HepG2 (cell line): ENCODE measurements at regions not wholly inside any gene's neighbourhood (a gene's known extent, or its start where the extent isn't known, plus 50 kb on each side); places are given as distances from the start of the nearest gene placed in this dataset.

ENCODE experiments used
- ATAC-seq: fragments of 200-7000 bp; cut with Tn5 transposase; 3 replicates; pipeline ENCODE4 v1.9.1; 2020; ENCODE audit warnings: mild to moderate bottlenecking, moderate library complexity
- BruUV-seq: library from RNA; stranded (reverse); fragments of 400-500 nt; replicated peaks from 2 replicates; lab custom pipeline; 2021; lab: Mats Ljungman, UMichigan
- CTCF ChIA-PET: fragments of 300-600 bp; formaldehyde crosslinking; extraction: SDS; loops from one replicate; lab custom pipeline; 2021; ENCODE audit warnings: low total read pairs, inconsistent platforms, low intra/inter-chr PET ratio; lab: Yijun Ruan, JAX
- POLR2A ChIA-PET: fragments of 350-600 bp; sonication (Branson Sonifier 250); formaldehyde crosslinking; loops from one replicate; lab custom pipeline; 2020; ENCODE audit warnings: antibody characterized with exemption, inconsistent platforms; lab: Yijun Ruan, JAX
- DNase-seq: peaks from one replicate; pipeline ENCODE4 v3.0.0-alpha.2; 2015; ENCODE audit warnings: low spot score
- FAIRE-seq: peaks from 3 replicates; lab custom pipeline; 2011; peaks lifted over from hg19 to GRCh38; lab: Jason Lieb, UNC
- H2AFZ ChIP-seq: one replicate; pipeline ENCODE4 v1.6.1; 2011; ENCODE audit warnings: low read length, inconsistent platforms
- H3K27ac ChIP-seq: fragments of 300-600 bp; 3 replicates; pipeline ENCODE4 v1.8.0; 2011; ENCODE audit warnings: mixed run types, mild to moderate bottlenecking, mixed read lengths, low read length, inconsistent platforms; ENCODE audit not compliant: insufficient read depth; ENCODE audit errors: extremely low read length
- H3K27me3 ChIP-seq, 2 experiments: fragments of 200-600 bp in 1 of 2; 2 replicates in 1 of 2; 3 replicates in 1 of 2; pipeline versions ENCODE4 v1.6.0 to v1.8.0; 2011; ENCODE audit warnings: low read length in 2 of 2, mild to moderate bottlenecking in 2 of 2, moderate library complexity in 2 of 2, inconsistent platforms in 1 of 2; ENCODE audit not compliant: insufficient read depth in 2 of 2, control insufficient read depth in 1 of 2
- H3K36me3 ChIP-seq, 2 experiments: fragments of 200-600 bp in 1 of 2; replicated peaks in 1 of 2; 2 replicates in 1 of 2; 3 replicates in 1 of 2; pipeline versions ENCODE4 v1.5.1 to v1.8.0; 2011; ENCODE audit warnings: low read length in 2 of 2, inconsistent platforms in 1 of 2; ENCODE audit not compliant: insufficient read depth in 2 of 2, control insufficient read depth in 1 of 2
- H3K4me1 ChIP-seq: 2 replicates; pipeline ENCODE4 v1.5.1; 2012; ENCODE audit warnings: low read length, inconsistent platforms; ENCODE audit not compliant: insufficient read depth
- H3K4me2 ChIP-seq: 2 replicates; pipeline ENCODE4 v1.6.0; 2011; ENCODE audit warnings: low read depth, low read length, inconsistent platforms
- H3K4me3 ChIP-seq, 3 experiments: fragments of 200-600 bp in 1 of 3; sonication (generic), shearing (Covaris generic) in 1 of 3; replicated peaks in 1 of 3; 2 replicates each; pipeline ENCODE4 v1.5.1; 2011 to 2016; ENCODE audit warnings: low read length in 3 of 3, inconsistent platforms in 2 of 3, low read depth in 2 of 3, mild to moderate bottlenecking in 2 of 3, control low read depth in 1 of 3, mixed read lengths in 1 of 3; ENCODE audit not compliant: insufficient read depth in 1 of 3
- H3K79me2 ChIP-seq: one replicate; pipeline ENCODE4 v1.6.1; 2011; ENCODE audit warnings: low read length, inconsistent platforms; ENCODE audit not compliant: insufficient read depth
- H3K9ac ChIP-seq: 2 replicates; pipeline ENCODE4 v1.6.0; 2011; ENCODE audit warnings: mild to moderate bottlenecking, low read depth, low read length, inconsistent platforms; ENCODE audit not compliant: insufficient read depth
- H3K9me3 ChIP-seq: 2 replicates; pipeline ENCODE4 v1.5.1; 2012; ENCODE audit warnings: mild to moderate bottlenecking, low read length
- H4K20me1 ChIP-seq: 2 replicates; pipeline ENCODE4 v1.6.0; 2011; ENCODE audit warnings: inconsistent platforms, mild to moderate bottlenecking, low read length, moderate library complexity; ENCODE audit not compliant: insufficient read depth
- GABPB1 ChIP-seq: IDR thresholded peaks from 2 replicates; pipeline ENCODE4 v1.6.1; 2016; ENCODE audit warnings: mild to moderate bottlenecking, missing genetic modification reagents, moderate library complexity, missing compliant biosample characterization
- HOXD1 ChIP-seq: sonication (generic); formaldehyde crosslinking; IDR thresholded peaks from 2 replicates; pipeline ENCODE4 v1.5.0; 2020; ENCODE audit warnings: missing genetic modification reagents
- NFYC ChIP-seq: IDR thresholded peaks from 2 replicates; pipeline ENCODE4 v1.6.1; 2016; ENCODE audit warnings: missing genetic modification reagents, missing compliant biosample characterization
- NR2F2 ChIP-seq: IDR thresholded peaks from 2 replicates; pipeline ENCODE4 v1.6.1; 2012; ENCODE audit warnings: low read depth, inconsistent platforms, borderline replicate concordance
- RELA ChIP-seq: sonication (generic); formaldehyde crosslinking; IDR thresholded peaks from 2 replicates; pipeline ENCODE4 v1.4.0; 2020; ENCODE audit warnings: missing genetic modification reagents
- REPIN1 ChIP-seq: sonication (generic); formaldehyde crosslinking; IDR thresholded peaks from 2 replicates; pipeline ENCODE4 v1.8.0; 2022; ENCODE audit warnings: missing genetic modification reagents, low read depth, mild to moderate bottlenecking, borderline replicate concordance
- ZMYM2 ChIP-seq: sonication (generic); formaldehyde crosslinking; IDR thresholded peaks from 2 replicates; pipeline ENCODE4 v1.8.0; 2022; ENCODE audit warnings: mild to moderate bottlenecking, missing genetic modification reagents
- ZNF136 ChIP-seq: sonication (generic); formaldehyde crosslinking; IDR thresholded peaks from 2 replicates; pipeline ENCODE4 v1.8.1; 2022; ENCODE audit warnings: low read depth, mild to moderate bottlenecking, moderate library complexity, missing genetic modification reagents
- ZNF224 ChIP-seq: sonication (generic); formaldehyde crosslinking; IDR thresholded peaks from 2 replicates; pipeline ENCODE4 v1.5.0; 2020; ENCODE audit warnings: mild to moderate bottlenecking, missing genetic modification reagents
- ZNF317 ChIP-seq: sonication (generic); formaldehyde crosslinking; IDR thresholded peaks from 2 replicates; pipeline ENCODE4 v1.5.0; 2020; ENCODE audit warnings: mild to moderate bottlenecking, missing genetic modification reagents
- ZNF660 ChIP-seq: sonication (generic); formaldehyde crosslinking; IDR thresholded peaks from 2 replicates; pipeline ENCODE4 v1.5.1; 2020; ENCODE audit warnings: mild to moderate bottlenecking, low read depth, missing genetic modification reagents, borderline replicate concordance
- ZNF747 ChIP-seq: sonication (generic); formaldehyde crosslinking; IDR thresholded peaks from 2 replicates; pipeline ENCODE4 v1.8.1; 2023; ENCODE audit warnings: missing genetic modification reagents, mild to moderate bottlenecking, borderline replicate concordance
- ZNF776 ChIP-seq: sonication (generic); formaldehyde crosslinking; IDR thresholded peaks from 2 replicates; pipeline ENCODE4 v1.4.0; 2020; ENCODE audit warnings: mild to moderate bottlenecking, missing genetic modification reagents
- WGBS: methylation state at CpG from one replicate; pipeline ENCODE4 v1.1.6; 2017; ENCODE audit warnings: low lambda C conversion rate; 5-methylcytosine and 5-hydroxymethylcytosine counted together
- in situ Hi-C: cut with HindIII; loops from 2 replicates; pipeline ENCODE4 v1.10.0; 2017; ENCODE audit warnings: low pct_unique_long_range_greater_than_20kb; ENCODE audit not compliant: extremely low pct_ligation_motif_present
- intact Hi-C: fragments of 100-400 bp; cut with micrococcal nuclease; formaldehyde crosslinking; loops from one replicate; pipeline ENCODE4 v1.10.0; 2022; ENCODE audit not compliant: unreplicated experiment
- TF ChIP-seq, protein P1 (sequence below): sonication (generic); formaldehyde crosslinking; IDR thresholded peaks from 2 replicates; pipeline ENCODE4 v1.5.1; 2020; ENCODE audit warnings: mild to moderate bottlenecking, missing genetic modification reagents
- TF ChIP-seq, protein P2 (sequence below): sonication (generic); formaldehyde crosslinking; IDR thresholded peaks from 2 replicates; pipeline ENCODE4 v1.4.0; 2020; ENCODE audit warnings: mild to moderate bottlenecking, low read depth, missing genetic modification reagents
- TF ChIP-seq, protein P3 (sequence below): sonication (generic); formaldehyde crosslinking; IDR thresholded peaks from 2 replicates; pipeline ENCODE4 v1.8.1; 2023; ENCODE audit warnings: mild to moderate bottlenecking, inconsistent platforms, moderate library complexity, missing genetic modification reagents, borderline replicate concordance
- TF ChIP-seq, protein P4 (sequence below): sonication (generic); formaldehyde crosslinking; IDR thresholded peaks from 2 replicates; pipeline ENCODE4 v1.5.0; 2020; ENCODE audit warnings: mild to moderate bottlenecking, missing genetic modification reagents, borderline replicate concordance
- TF ChIP-seq, protein P5 (sequence below): sonication (generic); formaldehyde crosslinking; IDR thresholded peaks from 2 replicates; pipeline ENCODE4 v1.8.0; 2022; ENCODE audit warnings: low read depth, missing genetic modification reagents

DNA sequence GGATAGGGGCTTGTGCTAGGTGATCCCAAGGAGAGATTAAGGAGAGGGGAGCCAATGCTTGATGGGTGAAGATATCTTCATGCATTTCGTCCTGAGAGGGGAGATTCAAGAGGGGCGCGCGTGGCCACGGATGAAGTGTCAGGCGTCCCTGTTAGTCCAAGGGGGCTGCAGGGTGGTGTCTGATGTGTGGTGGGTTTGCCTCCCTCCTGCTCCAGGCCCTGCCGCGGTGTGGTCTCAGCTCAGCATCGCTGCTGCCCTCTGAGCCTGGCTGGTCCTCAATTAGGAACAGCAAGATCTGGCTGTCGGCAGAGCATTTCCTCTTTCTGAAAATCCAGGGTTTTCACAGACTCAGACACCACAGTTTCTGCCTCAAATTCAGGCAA is 318.0 kb downstream of the THBS2 start:
- Histone ChIP-seq H3K9ac (no peak overlapping the region), H3K9me3 (no peaks in the 10 kb centered on the region), H3K4me1 (no peaks in the 10 kb centered on the region), H3K79me2 (no peaks in the 10 kb centered on the region), H3K27me3 (peaks cover 0 to 48% of the 10 kb centered on the region in 2 experiments; a peak in 3 of 5 replicates), H3K27ac (no peak overlapping the region), H3K36me3 (no peaks in the 10 kb centered on the region), H3K4me3 (no peak overlapping the region), H4K20me1 (no peaks in the 10 kb centered on the region), H3K4me2 (no peak overlapping the region), H2AFZ (no peak overlapping the region)
- CTCF ChIA-PET: no interaction called here
- in situ Hi-C loops: no loop called here
- POLR2A ChIA-PET: no interaction called here
- ATAC-seq: no peak
- intact Hi-C loops: no loop called here
- BruUV-seq: no TSS peak
- no peak for DNase-seq
- no peak for FAIRE-seq
- WGBS: 61% methylated on average over 9 of the region's 10 CpGs
- TF ChIP-seq, protein P1, sequence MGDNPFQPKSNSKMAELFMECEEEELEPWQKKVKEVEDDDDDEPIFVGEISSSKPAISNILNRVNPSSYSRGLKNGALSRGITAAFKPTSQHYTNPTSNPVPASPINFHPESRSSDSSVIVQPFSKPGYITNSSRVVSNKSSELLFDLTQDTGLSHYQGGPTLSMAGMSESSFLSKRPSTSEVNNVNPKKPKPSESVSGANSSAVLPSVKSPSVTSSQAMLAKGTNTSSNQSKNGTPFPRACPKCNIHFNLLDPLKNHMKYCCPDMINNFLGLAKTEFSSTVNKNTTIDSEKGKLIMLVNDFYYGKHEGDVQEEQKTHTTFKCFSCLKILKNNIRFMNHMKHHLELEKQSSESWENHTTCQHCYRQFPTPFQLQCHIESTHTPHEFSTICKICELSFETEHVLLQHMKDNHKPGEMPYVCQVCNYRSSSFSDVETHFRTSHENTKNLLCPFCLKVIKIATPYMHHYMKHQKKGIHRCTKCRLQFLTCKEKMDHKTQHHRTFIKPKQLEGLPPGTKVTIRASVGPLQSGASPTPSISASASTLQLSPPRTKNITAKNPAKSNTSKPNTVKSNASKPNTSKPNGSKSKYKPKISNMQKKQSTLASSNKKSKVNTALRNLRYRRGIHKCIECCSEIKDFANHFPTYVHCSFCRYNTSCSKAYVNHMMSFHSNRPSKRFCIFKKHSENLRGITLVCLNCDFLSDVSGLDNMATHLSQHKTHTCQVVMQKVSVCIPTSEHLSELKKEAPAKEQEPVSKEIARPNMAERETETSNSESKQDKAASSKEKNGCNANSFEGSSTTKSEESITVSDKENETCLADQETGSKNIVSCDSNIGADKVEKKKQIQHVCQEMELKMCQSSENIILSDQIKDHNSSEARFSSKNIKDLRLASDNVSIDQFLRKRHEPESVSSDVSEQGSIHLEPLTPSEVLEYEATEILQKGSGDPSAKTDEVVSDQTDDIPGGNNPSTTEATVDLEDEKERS (CRISPR knock-in tag): no peak
- TF ChIP-seq RELA (no peak), GABPB1 (no peak), ZNF747 (CRISPR knock-in tag) (no peak), REPIN1 (CRISPR knock-in tag) (no peak), ZNF224 (CRISPR knock-in tag) (no peak), ZNF660 (no peak), ZNF136 (no peak), HOXD1 (CRISPR knock-in tag) (no peak), ZMYM2 (CRISPR knock-in tag) (no peak), NR2F2 (no peak), ZNF317 (CRISPR knock-in tag) (no peak), ZNF776 (CRISPR knock-in tag) (no peak), NFYC (CRISPR knock-in tag) (no peak)
- TF ChIP-seq, protein P2, sequence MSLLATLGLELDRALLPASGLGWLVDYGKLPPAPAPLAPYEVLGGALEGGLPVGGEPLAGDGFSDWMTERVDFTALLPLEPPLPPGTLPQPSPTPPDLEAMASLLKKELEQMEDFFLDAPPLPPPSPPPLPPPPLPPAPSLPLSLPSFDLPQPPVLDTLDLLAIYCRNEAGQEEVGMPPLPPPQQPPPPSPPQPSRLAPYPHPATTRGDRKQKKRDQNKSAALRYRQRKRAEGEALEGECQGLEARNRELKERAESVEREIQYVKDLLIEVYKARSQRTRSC (CRISPR knock-in tag): no peak
- TF ChIP-seq, protein P3, sequence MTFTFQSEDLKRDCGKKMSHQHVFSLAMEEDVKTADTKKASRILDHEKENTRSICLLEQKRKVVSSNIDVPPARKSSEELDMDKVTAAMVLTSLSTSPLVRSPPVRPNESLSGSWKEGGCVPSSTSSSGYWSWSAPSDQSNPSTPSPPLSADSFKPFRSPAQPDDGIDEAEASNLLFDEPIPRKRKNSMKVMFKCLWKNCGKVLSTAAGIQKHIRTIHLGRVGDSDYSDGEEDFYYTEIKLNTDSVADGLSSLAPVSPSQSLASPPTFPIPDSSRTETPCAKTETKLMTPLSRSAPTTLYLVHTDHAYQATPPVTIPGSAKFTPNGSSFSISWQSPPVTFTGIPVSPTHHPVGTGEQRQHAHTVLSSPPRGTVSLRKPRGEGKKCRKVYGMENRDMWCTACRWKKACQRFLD: no peak
- TF ChIP-seq, protein P4, sequence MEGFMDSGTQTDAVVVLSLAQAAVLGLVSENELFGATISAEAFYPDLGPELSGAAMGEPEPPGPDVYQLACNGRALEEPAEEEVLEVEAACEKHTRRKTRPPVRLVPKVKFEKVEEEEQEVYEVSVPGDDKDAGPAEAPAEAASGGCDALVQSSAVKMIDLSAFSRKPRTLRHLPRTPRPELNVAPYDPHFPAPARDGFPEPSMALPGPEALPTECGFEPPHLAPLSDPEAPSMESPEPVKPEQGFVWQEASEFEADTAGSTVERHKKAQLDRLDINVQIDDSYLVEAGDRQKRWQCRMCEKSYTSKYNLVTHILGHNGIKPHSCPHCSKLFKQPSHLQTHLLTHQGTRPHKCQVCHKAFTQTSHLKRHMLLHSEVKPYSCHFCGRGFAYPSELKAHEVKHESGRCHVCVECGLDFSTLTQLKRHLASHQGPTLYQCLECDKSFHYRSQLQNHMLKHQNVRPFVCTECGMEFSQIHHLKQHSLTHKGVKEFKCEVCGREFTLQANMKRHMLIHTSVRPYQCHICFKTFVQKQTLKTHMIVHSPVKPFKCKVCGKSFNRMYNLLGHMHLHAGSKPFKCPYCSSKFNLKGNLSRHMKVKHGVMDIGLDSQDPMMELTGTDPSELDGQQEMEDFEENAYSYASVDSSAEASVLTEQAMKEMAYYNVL (CRISPR knock-in tag): no peak
- TF ChIP-seq, protein P5, sequence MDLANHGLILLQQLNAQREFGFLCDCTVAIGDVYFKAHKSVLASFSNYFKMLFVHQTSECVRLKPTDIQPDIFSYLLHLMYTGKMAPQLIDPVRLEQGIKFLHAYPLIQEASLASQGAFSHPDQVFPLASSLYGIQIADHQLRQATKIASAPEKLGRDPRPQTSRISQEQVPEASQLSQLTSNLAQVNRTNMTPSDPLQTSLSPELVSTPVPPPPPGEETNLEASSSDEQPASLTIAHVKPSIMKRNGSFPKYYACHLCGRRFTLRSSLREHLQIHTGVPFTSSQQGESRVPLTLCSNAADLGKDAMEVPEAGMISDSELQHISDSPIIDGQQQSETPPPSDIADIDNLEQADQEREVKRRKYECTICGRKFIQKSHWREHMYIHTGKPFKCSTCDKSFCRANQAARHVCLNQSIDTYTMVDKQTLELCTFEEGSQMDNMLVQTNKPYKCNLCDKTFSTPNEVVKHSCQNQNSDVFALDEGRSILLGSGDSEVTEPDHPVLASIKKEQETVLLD (CRISPR knock-in tag): no peak
